WTC11 (cell line): ENCODE measurements at regions not wholly inside any gene's neighbourhood (a gene's known extent, or its start where the extent isn't known, plus 50 kb on each side); places are given as distances from the start of the nearest gene placed in this dataset.

Experiments
- ATAC-seq: fragments of 200-7000 bp; cut with Tn5 transposase; 2 replicates; pipeline ENCODE4 v1.10.0; 2021; ENCODE audit warnings: mild to moderate bottlenecking, moderate library complexity
- CTCF ChIA-PET: fragments of 300-600 bp; sonication (Branson Sonifier 250); formaldehyde crosslinking; loops from one replicate; lab custom pipeline; 2021; ENCODE audit warnings: antibody characterized with exemption; lab: Charles Lee
- POLR2A ChIA-PET: fragments of 350-600 bp; sonication (Branson Sonifier 250); formaldehyde crosslinking; loops from one replicate; lab custom pipeline; 2021; ENCODE audit warnings: antibody characterized with exemption; lab: Charles Lee
- DNase-seq: peaks from one replicate; pipeline ENCODE4 v3.0.0; 2021; ENCODE audit warnings: low spot score
- H3K27ac Mint-ChIP-seq: 2 replicates; pipeline ENCODE4 v1.8.0; 2021; ENCODE audit warnings: mixed read lengths
- H3K27me3 Mint-ChIP-seq: 2 replicates; pipeline ENCODE4 v1.8.0; 2021; ENCODE audit warnings: low read depth, mild to moderate bottlenecking, moderate library complexity, mixed read lengths
- H3K36me3 Mint-ChIP-seq: 2 replicates; pipeline ENCODE4 v1.8.0; 2021; ENCODE audit warnings: mixed read lengths
- H3K4me1 Mint-ChIP-seq: 2 replicates; pipeline ENCODE4 v1.8.0; 2022; ENCODE audit warnings: mixed read lengths
- H3K4me3 Mint-ChIP-seq: 2 replicates; pipeline ENCODE4 v1.8.0; 2021; ENCODE audit warnings: mild to moderate bottlenecking, moderate library complexity, mixed read lengths
- H3K9me3 Mint-ChIP-seq: 2 replicates; pipeline ENCODE4 v1.8.0; 2021; ENCODE audit warnings: mixed read lengths
- ATF2 ChIP-seq: sonication (generic); formaldehyde crosslinking; IDR thresholded peaks from 2 replicates; pipeline ENCODE4 v1.8.1; 2022; ENCODE audit warnings: low read depth, missing genetic modification reagents, borderline replicate concordance
- E2F1 ChIP-seq: sonication (generic); formaldehyde crosslinking; IDR thresholded peaks from 2 replicates; pipeline ENCODE4 v1.8.0; 2022; ENCODE audit warnings: mild to moderate bottlenecking, missing genetic modification reagents
- FOXJ3 ChIP-seq: sonication (generic); formaldehyde crosslinking; IDR thresholded peaks from 2 replicates; pipeline ENCODE4 v1.9.0; 2021; ENCODE audit warnings: missing genetic modification reagents, mild to moderate bottlenecking, borderline replicate concordance
- GRHL2 ChIP-seq: fragments of 250-450 bp; sonication (Bioruptor Pico); IDR thresholded peaks from 2 replicates; pipeline ENCODE4 v1.8.0; 2022; ENCODE audit warnings: mild to moderate bottlenecking, moderate library complexity; ENCODE audit not compliant: insufficient replicate concordance, severe bottlenecking
- GTF2I ChIP-seq: fragments of 250-450 bp; sonication (Bioruptor Pico); conservative IDR thresholded peaks from 2 replicates; pipeline ENCODE4 v1.4.0; 2021; ENCODE audit warnings: mild to moderate bottlenecking
- JAZF1 ChIP-seq: fragments of 250-450 bp; sonication (Bioruptor Pico); IDR thresholded peaks from 2 replicates; pipeline ENCODE4 v1.9.0; 2021; ENCODE audit warnings: moderate library complexity, mild to moderate bottlenecking, inconsistent platforms
- JUN ChIP-seq: sonication (generic); formaldehyde crosslinking; IDR thresholded peaks from 2 replicates; pipeline ENCODE4 v1.8.0; 2023; ENCODE audit warnings: mild to moderate bottlenecking, missing genetic modification reagents
- KAT7 ChIP-seq: sonication (generic); formaldehyde crosslinking; IDR thresholded peaks from 2 replicates; pipeline ENCODE4 v1.8.1; 2023; ENCODE audit warnings: missing genetic modification reagents, mild to moderate bottlenecking, borderline replicate concordance
- MLX ChIP-seq: sonication (generic); formaldehyde crosslinking; IDR thresholded peaks from 2 replicates; pipeline ENCODE4 v1.8.1; 2023; ENCODE audit warnings: mild to moderate bottlenecking, missing genetic modification reagents, moderate library complexity
- NFYB ChIP-seq: sonication (generic); formaldehyde crosslinking; conservative IDR thresholded peaks from 2 replicates; pipeline ENCODE4 v1.8.0; 2022; ENCODE audit warnings: low read depth, missing genetic modification reagents
- NR2C2 ChIP-seq: sonication (generic); formaldehyde crosslinking; IDR thresholded peaks from 2 replicates; pipeline ENCODE4 v1.8.0; 2022; ENCODE audit warnings: mild to moderate bottlenecking, missing genetic modification reagents
- OVOL2 ChIP-seq: fragments of 250-450 bp; sonication (Bioruptor Pico); IDR thresholded peaks from 2 replicates; pipeline ENCODE4 v1.9.0; 2021; ENCODE audit warnings: mild to moderate bottlenecking, borderline replicate concordance
- PRDM15 ChIP-seq: sonication (generic); formaldehyde crosslinking; IDR thresholded peaks from 2 replicates; pipeline ENCODE4 v1.8.0; 2022; ENCODE audit warnings: missing genetic modification reagents
- TEAD1 ChIP-seq: sonication (generic); formaldehyde crosslinking; IDR thresholded peaks from 2 replicates; pipeline ENCODE4 v1.8.0; 2022; ENCODE audit warnings: mild to moderate bottlenecking, missing genetic modification reagents
- ZMAT4 ChIP-seq: fragments of 250-450 bp; sonication (Bioruptor Pico); IDR thresholded peaks from 2 replicates; pipeline ENCODE4 v1.9.0; 2021; ENCODE audit warnings: mild to moderate bottlenecking
- ZNF138 ChIP-seq: sonication (generic); formaldehyde crosslinking; conservative IDR thresholded peaks from 2 replicates; pipeline ENCODE4 v1.8.1; 2022; ENCODE audit warnings: mild to moderate bottlenecking, moderate library complexity, missing genetic modification reagents
- ZNF219 ChIP-seq: sonication (generic); formaldehyde crosslinking; IDR thresholded peaks from 2 replicates; pipeline ENCODE4 v1.8.0; 2023; ENCODE audit warnings: missing genetic modification reagents, mild to moderate bottlenecking, borderline replicate concordance
- ZNF416 ChIP-seq: fragments of 250-450 bp; sonication (Bioruptor Pico); IDR thresholded peaks from 2 replicates; pipeline ENCODE4 v1.9.0; 2021; ENCODE audit warnings: mild to moderate bottlenecking, inconsistent platforms
- TF ChIP-seq, protein P1 (sequence below): sonication (generic); formaldehyde crosslinking; IDR thresholded peaks from 2 replicates; pipeline ENCODE4 v1.8.0; 2022; ENCODE audit warnings: mild to moderate bottlenecking, missing genetic modification reagents
- TF ChIP-seq, protein P2 (sequence below): sonication (generic); formaldehyde crosslinking; IDR thresholded peaks from 2 replicates; pipeline ENCODE4 v1.8.0; 2022; ENCODE audit warnings: mild to moderate bottlenecking, missing genetic modification reagents
- TF ChIP-seq, protein P3 (sequence below): sonication (generic); formaldehyde crosslinking; IDR thresholded peaks from 2 replicates; pipeline ENCODE4 v1.8.1; 2023; ENCODE audit warnings: mild to moderate bottlenecking, missing genetic modification reagents
- TF ChIP-seq, protein P4 (sequence below): fragments of 250-450 bp; sonication (Bioruptor Pico); IDR thresholded peaks from 2 replicates; pipeline ENCODE4 v2.1.2; 2022; ENCODE audit warnings: mild to moderate bottlenecking, moderate library complexity

GRCh38 chr18:78765142-78765541 is 214.5 kb upstream of the SALL3 start (continued):
- TF ChIP-seq ZNF416 (CRISPR knock-in tag) (no peak), ZNF219 (CRISPR knock-in tag) (no peak), ZNF138 (no peak), FOXJ3 (CRISPR knock-in tag) (no peak), ATF2 (no peak), KAT7 (CRISPR knock-in tag) (no peak)

- peaks cover 31% of the 10 kb centered on the region for H3K9me3 Mint-ChIP-seq
- peaks cover 2% of the 10 kb centered on the region; the same call in 1 of the 2 replicates for H3K27me3 Mint-ChIP-seq
- H3K4me3 Mint-ChIP-seq, result no peak overlapping the region
- peaks cover 21% of the 10 kb centered on the region for H3K4me1 Mint-ChIP-seq
- POLR2A ChIA-PET, result no interaction called here
- CTCF ChIA-PET, result no interaction called here
- peaks cover 27% of the 10 kb centered on the region for H3K36me3 Mint-ChIP-seq
- no peak for ATAC-seq
- no peak for TF ChIP-seq OVOL2 (CRISPR knock-in tag)
- no peak for TF ChIP-seq KAT7 (CRISPR knock-in tag)
- TF ChIP-seq PRDM15, result no peak
- TF ChIP-seq NR2C2, result no peak
- no peak for TF ChIP-seq E2F1 (CRISPR knock-in tag)
- TF ChIP-seq, protein P1, sequence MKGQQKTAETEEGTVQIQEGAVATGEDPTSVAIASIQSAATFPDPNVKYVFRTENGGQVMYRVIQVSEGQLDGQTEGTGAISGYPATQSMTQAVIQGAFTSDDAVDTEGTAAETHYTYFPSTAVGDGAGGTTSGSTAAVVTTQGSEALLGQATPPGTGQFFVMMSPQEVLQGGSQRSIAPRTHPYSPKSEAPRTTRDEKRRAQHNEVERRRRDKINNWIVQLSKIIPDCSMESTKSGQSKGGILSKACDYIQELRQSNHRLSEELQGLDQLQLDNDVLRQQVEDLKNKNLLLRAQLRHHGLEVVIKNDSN (CRISPR knock-in tag), result no peak
- TF ChIP-seq, protein P2, sequence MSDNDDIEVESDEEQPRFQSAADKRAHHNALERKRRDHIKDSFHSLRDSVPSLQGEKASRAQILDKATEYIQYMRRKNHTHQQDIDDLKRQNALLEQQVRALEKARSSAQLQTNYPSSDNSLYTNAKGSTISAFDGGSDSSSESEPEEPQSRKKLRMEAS, result no peak
- no peak for TF ChIP-seq ZNF138
- TF ChIP-seq, protein P3, sequence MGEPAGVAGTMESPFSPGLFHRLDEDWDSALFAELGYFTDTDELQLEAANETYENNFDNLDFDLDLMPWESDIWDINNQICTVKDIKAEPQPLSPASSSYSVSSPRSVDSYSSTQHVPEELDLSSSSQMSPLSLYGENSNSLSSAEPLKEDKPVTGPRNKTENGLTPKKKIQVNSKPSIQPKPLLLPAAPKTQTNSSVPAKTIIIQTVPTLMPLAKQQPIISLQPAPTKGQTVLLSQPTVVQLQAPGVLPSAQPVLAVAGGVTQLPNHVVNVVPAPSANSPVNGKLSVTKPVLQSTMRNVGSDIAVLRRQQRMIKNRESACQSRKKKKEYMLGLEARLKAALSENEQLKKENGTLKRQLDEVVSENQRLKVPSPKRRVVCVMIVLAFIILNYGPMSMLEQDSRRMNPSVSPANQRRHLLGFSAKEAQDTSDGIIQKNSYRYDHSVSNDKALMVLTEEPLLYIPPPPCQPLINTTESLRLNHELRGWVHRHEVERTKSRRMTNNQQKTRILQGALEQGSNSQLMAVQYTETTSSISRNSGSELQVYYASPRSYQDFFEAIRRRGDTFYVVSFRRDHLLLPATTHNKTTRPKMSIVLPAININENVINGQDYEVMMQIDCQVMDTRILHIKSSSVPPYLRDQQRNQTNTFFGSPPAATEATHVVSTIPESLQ (CRISPR knock-in tag), result no peak
- no peak for TF ChIP-seq GTF2I (CRISPR knock-in tag)
- no peak for TF ChIP-seq TEAD1 (CRISPR knock-in tag)
- TF ChIP-seq ZMAT4, result no peak
- TF ChIP-seq, protein P4, sequence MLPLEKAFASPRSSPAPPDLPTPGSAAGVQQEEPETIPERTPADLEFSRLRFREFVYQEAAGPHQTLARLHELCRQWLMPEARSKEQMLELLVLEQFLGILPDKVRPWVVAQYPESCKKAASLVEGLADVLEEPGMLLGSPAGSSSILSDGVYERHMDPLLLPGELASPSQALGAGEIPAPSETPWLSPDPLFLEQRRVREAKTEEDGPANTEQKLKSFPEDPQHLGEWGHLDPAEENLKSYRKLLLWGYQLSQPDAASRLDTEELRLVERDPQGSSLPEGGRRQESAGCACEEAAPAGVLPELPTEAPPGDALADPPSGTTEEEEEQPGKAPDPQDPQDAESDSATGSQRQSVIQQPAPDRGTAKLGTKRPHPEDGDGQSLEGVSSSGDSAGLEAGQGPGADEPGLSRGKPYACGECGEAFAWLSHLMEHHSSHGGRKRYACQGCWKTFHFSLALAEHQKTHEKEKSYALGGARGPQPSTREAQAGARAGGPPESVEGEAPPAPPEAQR (CRISPR knock-in tag), result no peak
- no peak for TF ChIP-seq JUN (CRISPR knock-in tag)
- no peak for TF ChIP-seq NFYB (CRISPR knock-in tag)
- TF ChIP-seq MLX, result no peak
- no peak for TF ChIP-seq GRHL2
- TF ChIP-seq JAZF1, result no peak
- DNase-seq, result no peak
- H3K27ac Mint-ChIP-seq, result no peak overlapping the region
These were observed 213.9 kb upstream of the SALL3 start for GRCh38 chr18:78765637-78766281.
